ENCODE measurements at regions not wholly inside any gene's neighbourhood (a gene's known extent, or its start where the extent isn't known, plus 50 kb on each side); places are given as distances from the start of the nearest gene placed in this dataset.

DNA sequence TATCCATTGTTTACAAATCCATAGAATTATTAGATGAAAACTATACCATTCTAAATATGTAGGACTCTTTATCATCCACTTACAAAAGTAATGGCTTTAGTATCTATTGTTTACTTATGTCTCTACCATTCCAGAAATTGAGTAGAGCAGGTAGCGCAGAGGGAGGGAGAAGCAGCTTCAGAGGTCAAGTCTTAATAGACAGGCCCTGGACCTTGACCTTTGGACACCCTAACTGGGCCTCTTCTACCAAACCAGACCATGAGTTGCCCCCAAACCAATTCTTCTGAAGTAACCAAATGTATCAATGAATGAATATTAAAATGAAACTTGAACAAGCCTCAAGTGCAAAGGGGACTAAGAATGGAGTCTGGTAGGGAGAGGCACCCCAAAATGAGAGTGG, 124.9 kb upstream of the ANKRD55 start:
- Histone ChIP-seq H3K9me3 (ENCODE audit: severe bottlenecking) (no peaks in the 10 kb centered on the region), H3K27me3 (ENCODE audit: insufficient read depth, low read depth, severe bottlenecking) (no peaks in the 10 kb centered on the region), H3K36me3 (no peaks in the 10 kb centered on the region), H3K27ac (no peak overlapping the region), H3K4me3 (ENCODE audit: low read depth, low read length) (no peak overlapping the region)
- DNase-seq = no peak
- TF ChIP-seq, protein P1, sequence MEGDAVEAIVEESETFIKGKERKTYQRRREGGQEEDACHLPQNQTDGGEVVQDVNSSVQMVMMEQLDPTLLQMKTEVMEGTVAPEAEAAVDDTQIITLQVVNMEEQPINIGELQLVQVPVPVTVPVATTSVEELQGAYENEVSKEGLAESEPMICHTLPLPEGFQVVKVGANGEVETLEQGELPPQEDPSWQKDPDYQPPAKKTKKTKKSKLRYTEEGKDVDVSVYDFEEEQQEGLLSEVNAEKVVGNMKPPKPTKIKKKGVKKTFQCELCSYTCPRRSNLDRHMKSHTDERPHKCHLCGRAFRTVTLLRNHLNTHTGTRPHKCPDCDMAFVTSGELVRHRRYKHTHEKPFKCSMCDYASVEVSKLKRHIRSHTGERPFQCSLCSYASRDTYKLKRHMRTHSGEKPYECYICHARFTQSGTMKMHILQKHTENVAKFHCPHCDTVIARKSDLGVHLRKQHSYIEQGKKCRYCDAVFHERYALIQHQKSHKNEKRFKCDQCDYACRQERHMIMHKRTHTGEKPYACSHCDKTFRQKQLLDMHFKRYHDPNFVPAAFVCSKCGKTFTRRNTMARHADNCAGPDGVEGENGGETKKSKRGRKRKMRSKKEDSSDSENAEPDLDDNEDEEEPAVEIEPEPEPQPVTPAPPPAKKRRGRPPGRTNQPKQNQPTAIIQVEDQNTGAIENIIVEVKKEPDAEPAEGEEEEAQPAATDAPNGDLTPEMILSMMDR (IDR thresholded peaks at IDR 0.05; ENCODE audit: low read depth, low read length) = no peak

DNA sequence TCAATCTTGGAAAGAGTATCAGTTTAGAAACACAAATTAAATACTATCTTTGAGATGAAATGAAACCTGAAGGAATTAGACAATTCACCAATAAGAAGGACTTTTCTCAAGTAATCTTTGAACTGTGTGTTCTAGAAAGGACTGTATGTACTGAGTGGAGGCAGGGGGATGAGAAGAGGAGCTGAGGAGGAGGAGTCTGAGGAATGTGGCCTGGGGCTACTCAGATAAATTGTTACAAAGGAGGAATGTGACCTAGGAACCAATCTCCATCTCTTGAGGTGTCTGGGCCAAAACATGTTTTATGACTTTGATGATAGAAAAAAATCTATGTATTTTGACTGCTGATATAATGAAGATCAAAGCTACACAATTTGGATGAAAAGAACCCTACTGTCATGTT, 124.3 kb upstream of the ANKRD55 start:
- Histone ChIP-seq H3K27ac (no peak overlapping the region), H3K4me3 (ENCODE audit: low read depth, low read length) (no peak overlapping the region), H3K36me3 (no peaks in the 10 kb centered on the region), H3K9me3 (ENCODE audit: severe bottlenecking) (no peaks in the 10 kb centered on the region), H3K27me3 (ENCODE audit: insufficient read depth, low read depth, severe bottlenecking) (no peaks in the 10 kb centered on the region)
- TF ChIP-seq, protein P1 (IDR thresholded peaks at IDR 0.05; ENCODE audit: low read depth, low read length) = no peak
- DNase-seq = no peak

DNA sequence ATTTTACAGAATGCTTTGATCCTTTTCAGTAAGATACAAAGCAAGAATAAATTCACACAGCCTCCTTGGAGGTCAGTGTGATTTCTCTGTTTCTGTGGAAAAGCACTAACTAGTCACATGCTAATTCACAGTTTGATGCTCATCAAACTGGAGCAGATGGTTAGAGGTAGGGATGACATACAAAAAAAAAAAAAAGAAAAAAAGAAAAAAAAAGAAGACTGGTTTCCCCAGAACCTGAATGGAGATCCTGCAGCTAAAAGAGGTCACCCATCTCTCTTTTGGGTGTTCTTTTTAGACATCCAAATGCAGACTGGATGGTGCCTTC, 123.7 kb upstream of the ANKRD55 start:
- no peak for DNase-seq
- Histone ChIP-seq H3K9me3 (ENCODE audit: severe bottlenecking) (no peaks in the 10 kb centered on the region), H3K27ac (no peak overlapping the region)

DNA sequence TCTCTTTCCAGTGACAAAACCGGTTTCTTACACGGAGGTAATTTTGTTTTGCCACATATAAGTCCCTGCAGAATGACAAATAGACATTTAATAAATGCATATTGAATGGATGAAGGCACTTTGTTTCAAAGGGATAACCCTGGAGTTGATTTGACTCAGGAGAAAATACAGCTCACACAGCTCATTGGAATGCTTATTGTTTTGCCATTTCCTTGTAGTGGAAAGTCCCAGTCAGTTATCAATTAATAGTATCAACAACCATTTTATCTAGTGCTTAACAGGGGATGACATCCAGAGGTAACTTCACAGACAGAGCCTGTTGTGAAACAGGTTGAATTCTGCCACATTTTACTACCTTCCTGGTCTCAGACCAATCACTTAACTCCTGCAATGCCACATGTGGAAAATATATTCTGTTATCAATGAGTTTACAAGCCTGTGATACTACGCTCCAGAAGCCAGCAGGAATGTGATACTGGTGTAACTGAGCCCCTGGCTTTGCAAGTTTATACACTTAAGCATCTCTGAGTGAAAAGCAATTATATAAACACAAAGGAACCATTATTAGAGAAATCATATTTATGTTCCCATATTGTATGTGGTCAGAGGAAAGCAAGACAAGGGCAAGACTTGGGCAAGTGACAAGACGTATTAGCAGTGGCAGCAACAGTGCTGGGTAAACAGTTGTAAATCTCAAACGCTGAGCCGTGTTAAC, 123.1 kb upstream of the ANKRD55 start:
- Histone ChIP-seq H3K36me3 (no peaks in the 10 kb centered on the region), H3K27me3 (ENCODE audit: insufficient read depth, low read depth, severe bottlenecking) (no peaks in the 10 kb centered on the region), H3K9me3 (ENCODE audit: severe bottlenecking) (no peaks in the 10 kb centered on the region), H3K27ac (no peak overlapping the region), H3K4me3 (ENCODE audit: low read depth, low read length) (no peak overlapping the region)
- TF ChIP-seq, protein P1 (IDR thresholded peaks at IDR 0.05; ENCODE audit: low read depth, low read length) = no peak
- DNase-seq = no peak

More for the DNA sequence above, 123.7 kb upstream of the ANKRD55 start:
- TF ChIP-seq, protein P1 (IDR thresholded peaks at IDR 0.05; ENCODE audit: low read depth, low read length) = no peak
- Histone ChIP-seq H3K27me3 (ENCODE audit: insufficient read depth, low read depth, severe bottlenecking) (no peaks in the 10 kb centered on the region), H3K4me3 (ENCODE audit: low read depth, low read length) (no peak overlapping the region), H3K36me3 (no peaks in the 10 kb centered on the region)

DNA sequence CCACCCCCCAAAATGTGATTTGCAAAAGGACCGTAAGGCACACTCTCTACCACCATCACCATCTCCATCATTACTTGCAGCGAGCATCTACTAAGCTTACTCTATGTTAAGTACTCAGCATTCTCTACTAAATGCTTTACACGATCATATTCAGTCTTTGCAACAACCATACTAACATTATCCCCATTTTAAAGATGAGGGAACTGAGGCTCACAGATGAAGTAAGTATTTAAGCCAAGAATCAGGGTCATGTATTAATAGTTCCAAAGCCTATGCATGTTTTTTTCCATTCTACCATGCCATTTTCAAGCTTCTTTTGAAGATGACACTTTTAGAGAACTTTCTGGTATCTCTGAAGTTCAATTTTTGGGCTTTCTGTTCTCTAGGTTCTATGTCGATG, 121.7 kb upstream of the ANKRD55 start:
- Histone ChIP-seq H3K27me3 (ENCODE audit: insufficient read depth, low read depth, severe bottlenecking) (no peaks in the 10 kb centered on the region), H3K27ac (no peak overlapping the region), H3K9me3 (ENCODE audit: severe bottlenecking) (no peaks in the 10 kb centered on the region), H3K4me3 (ENCODE audit: low read depth, low read length) (no peak overlapping the region), H3K36me3 (no peaks in the 10 kb centered on the region)
- no peak for DNase-seq
- TF ChIP-seq, protein P1 (IDR thresholded peaks at IDR 0.05; ENCODE audit: low read depth, low read length) = no peak
